LNCaP clone FGC (cell line): ENCODE measurements at regions not wholly inside any gene's neighbourhood (a gene's known extent, or its start where the extent isn't known, plus 50 kb on each side); places are given as distances from the start of the nearest gene placed in this dataset.
A peak's percentile ranks its signal among the peaks of the same experiment; 100 is the strongest.

ENCODE experiments used
- DNase-seq: peaks from one replicate; pipeline ENCODE4 v3.0.0-alpha.2; 2011; ENCODE audit warnings: low read depth
- H3K4me3 ChIP-seq: 2 replicates; pipeline ENCODE4 v1.5.1; 2011; ENCODE audit warnings: mild to moderate bottlenecking, low read depth, low read length, control low read depth
- CTCF ChIP-seq: IDR thresholded peaks from 2 replicates; pipeline ENCODE4 v1.5.1; 2012; ENCODE audit warnings: mild to moderate bottlenecking; ENCODE audit not compliant: control insufficient read depth, insufficient read depth; ENCODE audit errors: extremely low read depth

DNA sequence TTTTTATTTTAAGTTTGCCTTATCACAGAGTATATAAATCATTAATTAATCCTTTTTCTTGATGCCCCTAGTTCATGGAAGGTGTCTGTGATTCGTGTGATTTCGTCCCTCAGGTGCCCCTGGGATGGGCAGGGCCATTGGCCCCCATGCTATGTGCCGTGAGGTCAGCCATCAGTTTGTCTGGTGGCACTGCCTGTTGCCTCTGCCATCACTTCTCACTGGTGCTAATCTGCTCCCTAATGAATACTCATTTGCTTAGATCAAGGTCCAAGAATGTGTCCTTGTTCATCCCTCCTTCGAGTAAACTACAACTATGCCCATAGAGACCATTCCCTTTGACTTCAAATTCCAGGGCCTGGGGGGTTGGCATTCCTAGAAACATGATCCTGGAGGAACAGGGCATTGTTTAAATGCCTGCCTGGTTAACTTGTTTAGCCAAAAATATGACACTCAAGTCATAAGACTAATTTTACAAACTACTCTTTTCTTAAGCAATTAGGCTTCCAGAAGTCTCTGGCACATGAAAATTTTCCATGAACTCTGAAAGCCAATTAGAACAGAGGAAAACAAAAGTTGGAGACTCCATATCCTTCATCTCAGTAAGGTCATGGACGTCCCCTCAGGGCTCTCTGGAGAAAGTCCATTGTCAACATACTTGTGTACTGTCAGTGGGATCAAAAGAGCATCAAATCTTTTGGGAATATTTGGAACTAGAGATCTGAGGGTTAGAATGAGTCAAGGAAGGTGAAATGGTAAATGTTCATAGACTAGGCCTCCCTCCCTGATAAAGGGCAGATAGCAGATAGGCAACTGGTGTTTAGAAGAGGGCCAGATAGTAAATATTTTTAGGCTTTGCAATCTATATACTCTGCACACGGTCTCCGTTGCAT lies 90.9 kb upstream of the PLXNC1 start:
- no peak overlapping the region for H3K4me3 ChIP-seq
- no peak for DNase-seq
- no peak for TF ChIP-seq CTCF

GRCh38 chr12:94059394-94060368 lies 88.7 kb upstream of the PLXNC1 start:
- DNase-seq = peak; percentile 87
- no peak overlapping the region for H3K4me3 ChIP-seq
- TF ChIP-seq CTCF = no peak

DNA sequence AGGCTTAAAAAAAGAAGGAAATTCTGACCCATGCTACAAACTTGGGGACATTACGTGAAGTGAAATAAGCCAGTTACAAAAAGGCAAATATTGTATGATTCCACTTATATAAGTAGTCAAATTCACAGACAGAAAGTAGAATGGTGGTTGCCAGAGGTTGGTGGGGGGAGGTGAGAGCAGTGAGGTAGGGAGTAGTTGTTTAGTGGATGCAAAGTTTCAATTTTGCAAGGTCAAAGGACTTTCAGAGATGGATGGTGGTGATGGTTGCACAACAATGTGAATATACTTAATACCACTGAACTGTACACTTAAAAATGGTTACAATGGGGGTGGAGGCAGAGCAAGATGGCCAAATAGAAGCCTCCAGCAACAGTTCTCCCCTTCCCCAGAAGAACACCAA lies 86.2 kb upstream of the PLXNC1 start:
- H3K4me3 ChIP-seq = no peak overlapping the region
- DNase-seq = no peak
- no peak for TF ChIP-seq CTCF

DNA sequence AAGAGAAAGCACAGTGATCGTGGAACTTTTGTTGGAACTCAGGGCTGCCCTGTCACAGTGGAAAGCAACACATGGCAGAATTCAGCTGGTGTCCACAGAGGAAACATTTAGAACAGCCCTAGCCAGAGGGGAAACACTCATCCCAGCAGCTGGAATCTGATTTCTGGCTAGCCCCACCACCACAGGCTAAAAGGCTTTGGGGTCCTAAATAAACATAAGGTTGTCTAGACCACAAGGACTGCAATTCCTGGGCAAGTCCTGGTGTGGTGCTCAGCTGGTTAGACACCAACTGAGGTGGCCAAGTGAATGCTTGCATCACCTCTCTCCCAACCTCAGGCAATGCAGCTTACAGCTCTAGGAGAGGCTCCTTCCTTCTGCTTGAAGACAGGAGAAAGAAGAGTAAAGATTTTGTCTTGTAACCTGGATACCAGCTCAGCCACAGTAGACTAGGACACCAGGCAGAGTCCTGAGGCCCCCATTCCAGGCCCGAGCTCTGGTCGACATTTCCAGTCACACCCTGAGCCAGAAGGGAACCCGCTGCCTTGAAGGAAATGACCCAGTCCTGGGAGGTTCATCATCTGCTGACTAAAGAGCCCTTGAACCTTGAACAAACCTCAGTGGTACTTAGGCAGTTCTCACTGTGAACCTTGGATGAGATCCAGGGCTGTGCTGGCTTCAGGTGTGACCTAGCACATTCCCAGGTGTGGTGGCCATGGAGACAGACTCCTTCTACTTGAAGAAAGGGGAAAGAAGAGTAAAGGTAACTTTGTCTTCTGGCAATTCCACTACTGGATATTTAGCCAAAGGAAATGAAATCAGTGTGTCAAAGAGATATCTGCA lies 85.4 kb upstream of the PLXNC1 start:
- no peak for DNase-seq
- TF ChIP-seq CTCF = no peak
- H3K4me3 ChIP-seq = no peak overlapping the region

DNA sequence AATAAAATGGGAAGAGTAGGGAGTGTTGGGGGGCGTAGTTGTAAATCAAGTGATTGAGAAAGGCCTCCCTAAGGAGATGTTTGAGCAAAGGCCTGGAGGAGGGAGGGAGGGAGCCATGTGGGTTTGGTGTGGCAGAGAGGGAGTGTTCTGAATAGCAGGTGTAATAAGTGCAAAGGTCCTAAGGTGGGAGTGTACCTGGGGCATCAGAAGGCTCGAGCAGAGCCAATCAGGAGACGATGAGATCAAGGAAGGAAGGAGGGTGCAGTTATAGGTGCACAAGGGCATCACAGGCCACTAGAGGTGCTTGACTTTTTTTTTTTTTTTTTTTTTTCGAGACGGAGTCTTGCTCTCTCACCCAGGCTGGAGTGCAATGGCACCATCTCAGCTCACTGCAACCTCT lies 77.9 kb upstream of the PLXNC1 start:
- DNase-seq = no peak
- H3K4me3 ChIP-seq = no peak overlapping the region
- TF ChIP-seq CTCF = no peak

DNA sequence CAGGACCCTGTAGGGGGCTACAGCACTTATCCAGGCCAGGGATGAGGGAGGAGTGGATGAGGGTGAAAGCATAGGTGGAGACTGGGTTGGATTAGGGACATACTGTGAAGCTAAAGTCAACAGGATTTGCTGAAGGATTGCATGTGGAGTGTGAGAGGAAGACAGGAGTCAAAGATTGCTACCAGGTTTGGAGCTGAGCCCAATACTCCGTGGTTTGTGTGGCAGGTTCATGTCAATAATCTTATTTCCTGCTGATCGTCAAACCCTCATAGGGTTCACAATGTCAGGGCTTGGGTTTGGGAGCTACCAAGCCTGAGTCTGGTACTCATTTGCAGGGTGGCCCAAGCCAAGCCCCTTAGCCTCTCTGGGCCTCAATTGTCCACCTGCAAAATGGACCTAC lies 77.1 kb upstream of the PLXNC1 start:
- no peak for TF ChIP-seq CTCF
- no peak for DNase-seq
- H3K4me3 ChIP-seq = no peak overlapping the region
